ENCODE measurements at regions not wholly inside any gene's neighbourhood (a gene's known extent, or its start where the extent isn't known, plus 50 kb on each side); places are given as distances from the start of the nearest gene placed in this dataset.

- TF ChIP-seq, protein P1, sequence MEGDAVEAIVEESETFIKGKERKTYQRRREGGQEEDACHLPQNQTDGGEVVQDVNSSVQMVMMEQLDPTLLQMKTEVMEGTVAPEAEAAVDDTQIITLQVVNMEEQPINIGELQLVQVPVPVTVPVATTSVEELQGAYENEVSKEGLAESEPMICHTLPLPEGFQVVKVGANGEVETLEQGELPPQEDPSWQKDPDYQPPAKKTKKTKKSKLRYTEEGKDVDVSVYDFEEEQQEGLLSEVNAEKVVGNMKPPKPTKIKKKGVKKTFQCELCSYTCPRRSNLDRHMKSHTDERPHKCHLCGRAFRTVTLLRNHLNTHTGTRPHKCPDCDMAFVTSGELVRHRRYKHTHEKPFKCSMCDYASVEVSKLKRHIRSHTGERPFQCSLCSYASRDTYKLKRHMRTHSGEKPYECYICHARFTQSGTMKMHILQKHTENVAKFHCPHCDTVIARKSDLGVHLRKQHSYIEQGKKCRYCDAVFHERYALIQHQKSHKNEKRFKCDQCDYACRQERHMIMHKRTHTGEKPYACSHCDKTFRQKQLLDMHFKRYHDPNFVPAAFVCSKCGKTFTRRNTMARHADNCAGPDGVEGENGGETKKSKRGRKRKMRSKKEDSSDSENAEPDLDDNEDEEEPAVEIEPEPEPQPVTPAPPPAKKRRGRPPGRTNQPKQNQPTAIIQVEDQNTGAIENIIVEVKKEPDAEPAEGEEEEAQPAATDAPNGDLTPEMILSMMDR (IDR thresholded peaks at IDR 0.05; ENCODE audit: borderline replicate concordance, extremely low read depth, low read length, poor library complexity, severe bottlenecking): no peak
- TF ChIP-seq EZH2 (IDR thresholded peaks at IDR 0.05; ENCODE audit: borderline replicate concordance, low read depth, low read length, severe bottlenecking): no peak
These were observed 140.8 kb upstream of the PTPN1 start for GRCh38 chr20:50369225-50370035.

Data from DND-41 (cell line).